K562 (cell line): ENCODE measurements at regions not wholly inside any gene's neighbourhood (a gene's known extent, or its start where the extent isn't known, plus 50 kb on each side); places are given as distances from the start of the nearest gene placed in this dataset.

Experiments used
- ATAC-seq: fragments of 200-7000 bp; cut with Tn5 transposase; 3 replicates; pipeline ENCODE4 v1.9.1; 2020; ENCODE audit warnings: moderate library complexity
- BruUV-seq: library from RNA; stranded (reverse); fragments of 400-500 nt; replicated peaks from 2 replicates; lab custom pipeline; 2021; lab: Mats Ljungman, UMichigan
- CTCF ChIA-PET: fragments of 300-600 bp; formaldehyde crosslinking; extraction: SDS; loops from one replicate; lab custom pipeline; 2021; ENCODE audit warnings: low intra/inter-chr PET ratio; lab: Yijun Ruan, JAX
- POLR2A ChIA-PET: fragments of 300-600, 350-650 bp; sonication (Branson Sonifier 250); formaldehyde crosslinking; extraction: SDS; loops from one replicate; lab custom pipeline; 2021; ENCODE audit warnings: antibody characterized with exemption, inconsistent platforms; lab: Yijun Ruan, JAX
- DNase-seq, 4 experiments: peaks; one replicate each; pipeline versions ENCODE4 v3.0.0 to v3.0.0-alpha.2; 2011 to 2018; ENCODE audit warnings: low spot score in 3 of 4, mixed read lengths in 3 of 4; ENCODE audit errors: extremely low read depth in 1 of 4
- FAIRE-seq: peaks from 2 replicates; lab custom pipeline; 2011; peaks lifted over from hg19 to GRCh38; lab: Jason Lieb, UNC
- H2AFZ ChIP-seq: 2 replicates; pipeline ENCODE4 v1.6.0; 2011; ENCODE audit warnings: low read depth, low read length, control low read depth, inconsistent platforms
- H3K27ac ChIP-seq: fragments of 200-600 bp; 3 replicates; pipeline ENCODE4 v1.8.0; 2011; ENCODE audit warnings: low read depth, mild to moderate bottlenecking, control low read depth, inconsistent platforms, low read length, moderate library complexity, mixed read lengths; ENCODE audit errors: extremely low read depth
- H3K27me3 ChIP-seq, 2 experiments: fragments of 300-600 bp in 1 of 2; 2 replicates in 1 of 2; 3 replicates in 1 of 2; pipeline versions ENCODE4 v1.6.0 to v1.8.0; 2011; ENCODE audit warnings: inconsistent platforms in 2 of 2, low read length in 2 of 2, mild to moderate bottlenecking in 1 of 2, mixed read lengths in 1 of 2, moderate library complexity in 1 of 2; ENCODE audit not compliant: control insufficient read depth in 2 of 2, insufficient read depth in 2 of 2
- H3K36me3 ChIP-seq: fragments of 300-600 bp; 3 replicates; pipeline ENCODE4 v1.8.0; 2011; ENCODE audit warnings: mild to moderate bottlenecking, low read length, inconsistent platforms; ENCODE audit not compliant: control insufficient read depth, insufficient read depth
- H3K4me1 ChIP-seq, 2 experiments: fragments of 200-600 bp in 1 of 2; replicated peaks in 1 of 2; 2 replicates in 1 of 2; 3 replicates in 1 of 2; pipeline versions ENCODE4 v1.5.1 to v1.8.0; 2011; ENCODE audit warnings: inconsistent platforms in 2 of 2, low read length in 2 of 2, mild to moderate bottlenecking in 1 of 2, mixed read lengths in 1 of 2, moderate library complexity in 1 of 2; ENCODE audit not compliant: control insufficient read depth in 2 of 2, insufficient read depth in 2 of 2
- H3K4me2 ChIP-seq: 2 replicates; pipeline ENCODE4 v1.6.1; 2011; ENCODE audit warnings: low read length, control low read depth, inconsistent platforms, mixed read lengths; ENCODE audit not compliant: insufficient read depth
- H3K4me3 ChIP-seq: fragments of 200-600 bp; sonication (generic), shearing (Covaris generic); 2 replicates; pipeline ENCODE4 v1.5.1; 2016; ENCODE audit warnings: control low read depth, inconsistent platforms
- H3K79me2 ChIP-seq: fragments of 200-600 bp; 3 replicates; pipeline ENCODE4 v1.8.0; 2011; ENCODE audit warnings: low read length, inconsistent platforms; ENCODE audit not compliant: control insufficient read depth, insufficient read depth
- H3K9ac ChIP-seq, 2 experiments: 2 replicates each; pipeline versions ENCODE4 v1.6.0 to v1.6.1; 2011; ENCODE audit warnings: low read depth in 2 of 2, low read length in 2 of 2, control low read depth in 1 of 2, inconsistent platforms in 1 of 2, mild to moderate bottlenecking in 1 of 2, mixed read lengths in 1 of 2; ENCODE audit not compliant: insufficient read depth in 1 of 2
- H3K9me1 ChIP-seq: one replicate; pipeline ENCODE4 v1.6.0; 2011; ENCODE audit warnings: inconsistent platforms, mild to moderate bottlenecking, low read length, moderate library complexity; ENCODE audit not compliant: control insufficient read depth, insufficient read depth
- H3K9me3 ChIP-seq: replicated peaks from 2 replicates; pipeline ENCODE4 v1.5.1; 2011; ENCODE audit warnings: low read depth, low read length, inconsistent platforms; ENCODE audit not compliant: control insufficient read depth, insufficient read depth
- H4K20me1 ChIP-seq: replicated peaks from 2 replicates; pipeline ENCODE4 v1.6.1; 2011; ENCODE audit warnings: low read length, inconsistent platforms, mixed read lengths; ENCODE audit not compliant: control insufficient read depth, insufficient read depth
- CTCFL ChIP-seq: IDR thresholded peaks from 2 replicates; pipeline ENCODE4 v1.6.1; 2011; ENCODE audit warnings: borderline replicate concordance, low read depth, mild to moderate bottlenecking, moderate library complexity, low read length; ENCODE audit not compliant: insufficient read depth, poor library complexity, severe bottlenecking
- DNMT1 ChIP-seq: fragments of 450-650 bp; IDR thresholded peaks from 2 replicates; pipeline ENCODE4 v1.6.1; 2016; ENCODE audit warnings: antibody characterized with exemption, mild to moderate bottlenecking
- FOXP4 ChIP-seq: sonication (generic); formaldehyde crosslinking; IDR thresholded peaks from 2 replicates; pipeline ENCODE4 v1.8.0; 2022; ENCODE audit warnings: mild to moderate bottlenecking, missing genetic modification reagents, borderline replicate concordance
- KHSRP ChIP-seq: fragments of 450-650 bp; IDR thresholded peaks from 2 replicates; pipeline ENCODE4 v1.6.1; 2017
- NCOR1 ChIP-seq: fragments of 450-650 bp; IDR thresholded peaks from 2 replicates; pipeline ENCODE4 v1.6.1; 2016; ENCODE audit warnings: mild to moderate bottlenecking, moderate library complexity
- PHF21A ChIP-seq: fragments of 450-650 bp; IDR thresholded peaks from 2 replicates; pipeline ENCODE4 v1.6.1; 2017; ENCODE audit warnings: low read depth, borderline replicate concordance
- PHF8 ChIP-seq: fragments of 200-600 bp; sonication (generic); IDR thresholded peaks from 2 replicates; pipeline ENCODE4 v1.6.1; 2012; ENCODE audit warnings: mixed run types, mild to moderate bottlenecking, inconsistent platforms, low read length, moderate library complexity, borderline replicate concordance
- SMAD2 ChIP-seq: fragments of 150-350 bp; IDR thresholded peaks from 2 replicates; pipeline ENCODE4 v1.6.1; 2014; ENCODE audit warnings: low read depth, mild to moderate bottlenecking, low read length
- TCF7L2 ChIP-seq: fragments of 150-350 bp; IDR thresholded peaks from 2 replicates; pipeline ENCODE4 v1.6.1; 2016; ENCODE audit warnings: low read depth, mild to moderate bottlenecking, low read length, moderate library complexity
- ZBTB2 ChIP-seq: fragments of 450-650 bp; IDR thresholded peaks from 2 replicates; pipeline ENCODE4 v1.6.1; 2016; ENCODE audit warnings: antibody characterized with exemption
- ZKSCAN3 ChIP-seq: fragments of 250-450 bp; sonication (Bioruptor Pico); IDR thresholded peaks from 2 replicates; pipeline ENCODE4 v1.4.0; 2020
- ZNF197 ChIP-seq: fragments of 200-800 bp; sonication (Bioruptor generic); IDR thresholded peaks from 2 replicates; pipeline ENCODE4 v1.6.1; 2016; ENCODE audit warnings: low read depth, missing genetic modification characterization, missing compliant biosample characterization
- ZNF449 ChIP-seq: fragments of 250-450 bp; sonication (Bioruptor Pico); IDR thresholded peaks from 2 replicates; pipeline ENCODE4 v1.8.0; 2022; ENCODE audit warnings: moderate library complexity, mild to moderate bottlenecking, inconsistent platforms
- WGBS: fragments of 100-300 bp; shearing (Covaris generic); methylation state at CpG from one replicate; pipeline ENCODE4 v1.1.6; 2016; ENCODE audit warnings: low coverage, mixed read lengths; ENCODE audit not compliant: insufficient coverage; ENCODE audit errors: missing lambda C conversion rate; 5-methylcytosine and 5-hydroxymethylcytosine counted together
- in situ Hi-C: fragments of 300-500 bp; cut with MboI; formaldehyde crosslinking; loops from 4 replicates; pipeline ENCODE4 v1.15.0; 2018; ENCODE audit warnings: inconsistent platforms, mixed read lengths
- intact Hi-C: fragments of 100-400 bp; cut with micrococcal nuclease; formaldehyde crosslinking; loops from 2 replicates; pipeline ENCODE4 v1.14.2; 2022
- TF ChIP-seq, protein P1 (sequence below): sonication (generic); formaldehyde crosslinking; IDR thresholded peaks from 2 replicates; pipeline ENCODE4 v1.8.0; 2022; ENCODE audit warnings: missing genetic modification reagents, mild to moderate bottlenecking, borderline replicate concordance

DNA sequence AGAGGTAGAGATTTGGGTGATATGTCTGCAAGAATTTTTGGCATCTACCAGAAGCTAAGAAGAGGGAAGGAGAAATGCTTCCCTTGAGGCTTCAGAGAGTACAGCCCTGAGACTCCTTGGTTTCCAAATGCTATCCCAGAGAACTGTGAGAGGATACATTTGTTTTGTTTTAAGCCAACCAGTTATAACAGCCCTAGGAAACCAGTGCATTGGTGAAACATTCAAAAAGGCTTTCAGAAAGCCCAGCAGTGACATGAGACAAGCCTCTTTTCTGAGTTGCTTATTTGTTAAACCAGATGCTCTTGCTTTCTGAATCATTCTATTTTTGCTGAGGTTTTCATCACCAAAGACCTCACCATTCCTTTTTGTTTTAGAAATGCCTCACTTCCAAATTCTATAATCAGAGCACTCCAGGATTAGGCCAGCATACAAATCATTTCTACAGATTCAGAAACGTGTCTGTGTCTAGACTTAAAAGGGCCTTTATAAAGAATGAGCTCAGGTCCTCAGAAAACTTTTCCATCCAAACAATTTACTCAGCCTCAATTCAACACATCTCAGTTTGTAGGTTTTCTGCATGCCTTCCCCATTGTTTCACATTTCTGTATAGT lies 1617.8 kb upstream of the FLRT2 start (continued):
- TF ChIP-seq, protein P1, sequence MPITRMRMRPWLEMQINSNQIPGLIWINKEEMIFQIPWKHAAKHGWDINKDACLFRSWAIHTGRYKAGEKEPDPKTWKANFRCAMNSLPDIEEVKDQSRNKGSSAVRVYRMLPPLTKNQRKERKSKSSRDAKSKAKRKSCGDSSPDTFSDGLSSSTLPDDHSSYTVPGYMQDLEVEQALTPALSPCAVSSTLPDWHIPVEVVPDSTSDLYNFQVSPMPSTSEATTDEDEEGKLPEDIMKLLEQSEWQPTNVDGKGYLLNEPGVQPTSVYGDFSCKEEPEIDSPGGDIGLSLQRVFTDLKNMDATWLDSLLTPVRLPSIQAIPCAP (CRISPR knock-in tag): no peak
- no peak for TF ChIP-seq PHF21A
- no peak for TF ChIP-seq CTCFL
- no peak for TF ChIP-seq ZNF449 (CRISPR knock-in tag)

- ATAC-seq (no peak), FAIRE-seq (no peak), DNase-seq (no peak)
- Histone ChIP-seq H3K4me2 (no peak overlapping the region), H3K27me3 (no peaks in the 10 kb centered on the region), H3K27ac (no peak overlapping the region), H3K9me1 (no peaks in the 10 kb centered on the region), H3K36me3 (no peaks in the 10 kb centered on the region), H4K20me1 (no peaks in the 10 kb centered on the region), H2AFZ (no peak overlapping the region), H3K9ac (no peak overlapping the region), H3K4me3 (no peak overlapping the region), H3K9me3 (no peaks in the 10 kb centered on the region), H3K4me1 (no peaks in the 10 kb centered on the region), H3K79me2 (no peaks in the 10 kb centered on the region)
- in situ Hi-C loops: no loop called here
- no TSS peak for BruUV-seq
- CTCF ChIA-PET: no interaction called here
- 0% methylated on average over 1 of the region's 1 CpG for WGBS
- POLR2A ChIA-PET: no interaction called here
- intact Hi-C loops: no loop called here
- TF ChIP-seq FOXP4 (CRISPR knock-in tag) (no peak), TCF7L2 (no peak), ZBTB2 (no peak), SMAD2 (no peak), ZKSCAN3 (CRISPR knock-in tag) (no peak), KHSRP (no peak), NCOR1 (no peak), PHF8 (no peak), ZNF197 (no peak), DNMT1 (no peak)
These were observed 1616.5 kb upstream of the FLRT2 start for GRCh38 chr14:83913476-83913875.
